HG02840 (cell line): ENCODE measurements at regions not wholly inside any gene's neighbourhood (a gene's known extent, or its start where the extent isn't known, plus 50 kb on each side); places are given as distances from the start of the nearest gene placed in this dataset.
"Not testable (repeated sequence)": the region's sequence is repeated elsewhere in the genome, so short reads cannot be mapped to it uniquely, and the experiment has no call there.

Source experiments
- ATAC-seq: cut with Tn5 transposase; IDR thresholded peaks from one replicate; pipeline ENCODE4 v1.9.1; 2021; ENCODE audit warnings: mild to moderate bottlenecking, moderate library complexity, moderate number of reproducible peaks; ENCODE audit not compliant: unreplicated experiment, low FRiP score

DNA sequence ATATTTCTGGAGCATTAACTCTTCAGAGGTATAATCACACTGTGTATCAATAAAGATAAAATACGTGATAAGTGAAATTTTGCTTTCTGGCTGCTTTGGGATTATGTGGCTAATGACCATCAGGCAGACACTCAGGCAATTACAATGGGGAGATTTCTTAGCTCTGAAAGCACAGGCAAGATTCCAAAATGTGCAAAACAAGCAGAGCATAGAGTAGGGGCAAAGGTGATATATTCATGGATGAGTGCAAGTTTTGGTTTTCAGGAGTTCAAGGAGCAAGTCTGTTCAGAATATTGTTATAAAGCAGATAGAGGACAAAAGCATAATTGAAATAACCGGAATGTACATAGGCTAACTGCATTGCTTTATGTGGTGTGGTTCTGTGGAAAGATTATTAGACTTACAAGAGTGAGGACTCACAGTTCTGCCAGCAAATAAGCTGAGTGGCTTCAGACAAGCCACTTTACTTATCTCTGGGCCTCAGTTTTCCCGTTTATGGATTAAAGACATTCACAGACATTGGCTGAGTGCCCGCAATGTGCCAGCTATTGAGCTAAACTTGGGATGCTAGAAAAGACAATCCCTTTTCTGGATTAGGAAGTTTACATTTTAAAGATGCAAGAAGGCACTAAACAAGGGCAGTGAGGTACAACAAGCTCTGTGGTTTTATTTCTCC lies 945.6 kb upstream of the ARRDC3 start:
- ATAC-seq, result no peak

DNA sequence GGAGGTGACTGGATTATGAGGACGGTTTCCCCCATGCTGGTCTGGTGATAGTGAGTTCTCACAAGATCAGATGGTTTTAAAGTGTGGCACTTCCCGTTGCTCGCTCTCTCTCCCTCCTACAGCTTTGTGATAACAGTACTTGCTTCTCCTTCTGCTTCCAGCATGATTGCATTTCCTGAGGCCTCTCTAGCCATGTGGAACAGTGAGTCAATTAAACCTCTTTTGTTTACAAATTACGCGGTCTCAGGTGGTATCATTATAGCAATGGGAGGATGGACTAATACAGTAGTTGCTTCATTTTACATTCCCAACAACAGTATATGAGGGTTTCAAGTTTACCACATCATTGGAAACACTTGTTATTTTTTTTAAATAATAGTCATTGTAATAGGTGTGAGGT lies 937.3 kb upstream of the ARRDC3 start:
- ATAC-seq, result no peak

DNA sequence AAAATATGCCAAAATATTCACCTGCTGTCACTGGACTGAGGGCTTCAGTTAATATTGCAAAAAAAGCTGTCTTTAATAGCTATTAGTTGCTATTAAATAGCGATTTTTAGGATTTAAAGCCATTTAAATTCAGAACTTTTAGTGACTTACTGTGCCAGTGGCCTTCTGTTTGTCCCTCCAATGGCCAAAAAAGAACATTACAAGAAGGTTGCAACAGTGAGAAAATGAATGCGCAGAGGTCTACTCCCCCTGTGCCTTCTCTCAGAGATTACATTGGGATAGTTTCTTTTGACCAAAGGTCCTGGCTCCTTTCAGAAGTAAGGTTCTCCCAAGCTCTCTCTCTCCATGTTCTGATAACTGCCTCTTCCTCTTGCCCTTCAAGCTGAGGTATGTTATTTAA lies 930.3 kb upstream of the ARRDC3 start:
- ATAC-seq, result no peak

DNA sequence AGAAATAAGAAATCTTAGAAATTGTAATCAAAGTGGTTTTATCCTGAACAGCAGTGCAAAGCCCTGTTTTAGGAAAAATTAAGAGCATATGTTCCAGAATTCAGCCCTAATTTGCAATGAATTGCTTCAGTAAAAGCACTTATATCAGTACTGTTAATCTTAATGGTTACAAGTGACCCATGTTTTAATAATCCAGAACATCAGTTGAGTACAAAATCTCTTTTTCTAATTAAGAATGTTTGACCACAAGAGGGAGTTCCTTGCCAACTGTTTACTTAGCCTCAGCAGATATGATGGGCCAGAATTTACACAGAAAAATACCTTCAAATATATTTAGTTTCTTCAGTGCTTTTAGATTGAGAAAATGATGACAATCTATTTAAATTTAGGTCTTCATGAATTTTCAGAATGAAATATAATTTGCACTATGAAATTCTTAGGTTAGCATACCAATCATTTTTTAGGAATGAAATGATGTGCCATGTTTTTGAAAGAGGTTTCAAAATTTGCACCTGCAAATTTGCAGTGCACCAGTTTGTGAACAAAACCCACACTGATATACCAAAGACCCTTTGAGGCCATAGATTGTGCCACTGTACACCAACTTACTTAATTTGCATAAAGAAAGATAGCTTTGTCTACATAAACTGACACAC lies 926.3 kb upstream of the ARRDC3 start:
- ATAC-seq, result no peak

DNA sequence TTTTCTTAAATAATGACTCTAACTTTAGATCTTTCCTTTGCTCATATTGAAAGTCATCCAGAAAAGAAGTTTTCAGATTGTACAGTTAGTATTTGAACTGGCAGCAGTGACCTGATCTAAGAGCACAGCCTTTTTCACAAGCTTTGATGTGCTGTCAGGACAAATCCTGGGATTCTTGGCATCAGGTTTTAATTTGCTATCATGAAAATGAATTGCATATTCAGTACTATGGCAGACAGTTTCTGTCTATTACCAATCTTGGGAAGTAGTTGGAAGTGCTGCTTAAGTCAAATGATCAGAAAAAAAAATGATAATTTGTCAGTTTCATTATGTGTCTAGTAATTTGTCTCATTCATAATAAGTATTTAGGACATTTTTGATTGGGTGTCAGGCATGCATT lies 925.6 kb upstream of the ARRDC3 start:
- no peak for ATAC-seq

DNA sequence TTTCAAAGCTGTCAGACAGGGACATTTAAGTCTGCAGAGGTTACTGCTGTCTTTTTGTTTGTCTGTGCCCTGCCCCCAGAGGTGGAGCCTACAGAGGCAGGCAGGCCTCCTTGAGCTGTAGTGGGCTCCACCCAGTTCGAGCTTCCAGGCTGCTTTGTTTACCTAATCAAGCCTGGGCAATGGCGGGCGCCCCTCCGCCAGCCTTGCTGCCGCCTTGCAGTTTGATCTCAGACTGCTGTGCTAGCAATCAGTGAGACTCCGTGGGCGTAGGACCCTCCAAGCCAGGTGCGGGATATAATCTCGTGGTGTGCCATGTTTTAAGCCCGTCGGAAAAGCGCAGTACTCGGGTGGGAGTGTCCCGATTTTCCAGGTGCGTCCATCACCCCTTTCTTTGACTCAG lies 919.2 kb upstream of the ARRDC3 start:
- ATAC-seq, result not testable (repeated sequence)

DNA sequence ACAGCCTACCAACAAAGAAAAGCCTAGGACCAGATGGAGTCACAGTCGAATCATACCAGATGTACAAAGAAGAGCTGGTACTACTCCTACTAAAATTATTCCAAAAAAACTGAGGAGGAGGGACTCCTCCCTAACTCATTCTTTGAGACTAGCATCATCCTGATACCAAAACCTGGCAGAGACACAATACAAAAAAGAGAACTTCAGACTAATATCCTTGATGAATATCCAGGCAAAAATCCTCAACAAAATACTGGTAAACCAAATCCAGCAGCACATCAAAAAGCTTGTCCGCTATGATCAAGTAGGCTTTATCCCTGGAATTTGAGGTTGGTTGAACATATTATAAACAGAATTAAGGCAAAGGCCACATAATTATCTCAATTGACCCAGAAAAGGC lies 900.4 kb upstream of the ARRDC3 start:
- ATAC-seq, result no peak

DNA sequence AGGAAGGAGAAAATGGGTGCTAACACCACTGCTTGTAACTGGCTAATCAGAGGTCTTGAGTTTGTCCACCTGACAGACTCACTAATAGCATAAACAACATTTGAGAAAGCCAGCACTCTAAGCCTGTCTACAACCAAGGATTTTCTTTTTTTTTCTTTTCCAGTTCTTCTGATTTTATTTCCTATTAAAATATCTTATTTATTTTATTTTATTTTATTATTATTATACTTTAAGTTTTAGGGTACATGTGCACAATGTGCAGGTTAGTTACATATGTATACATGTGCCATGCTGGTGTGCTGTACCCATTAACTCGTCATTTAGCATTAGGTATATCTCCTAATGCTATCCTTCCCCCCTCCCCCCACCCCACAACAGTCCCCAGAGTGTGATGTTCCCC lies 888.6 kb upstream of the ARRDC3 start:
- not testable (repeated sequence) for ATAC-seq

DNA sequence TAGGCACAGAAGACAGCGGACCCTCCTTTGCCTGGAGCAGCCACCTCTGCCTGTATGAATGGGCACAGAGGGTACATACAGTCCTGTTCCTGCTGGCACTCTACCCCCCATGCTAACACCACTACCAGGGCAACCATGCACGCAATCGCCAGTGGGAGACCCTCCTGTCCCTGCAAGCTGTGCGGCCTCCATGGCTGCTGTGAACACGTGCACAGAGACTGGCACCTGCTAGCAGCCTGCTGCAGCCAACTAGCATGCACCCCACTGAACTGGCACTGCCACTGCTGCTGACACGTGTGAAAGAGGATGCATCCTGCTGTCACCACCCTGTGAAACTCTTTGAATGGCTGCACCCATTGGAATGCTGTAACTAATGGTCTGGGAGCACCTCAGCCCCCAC lies 885.2 kb upstream of the ARRDC3 start:
- no peak for ATAC-seq

DNA sequence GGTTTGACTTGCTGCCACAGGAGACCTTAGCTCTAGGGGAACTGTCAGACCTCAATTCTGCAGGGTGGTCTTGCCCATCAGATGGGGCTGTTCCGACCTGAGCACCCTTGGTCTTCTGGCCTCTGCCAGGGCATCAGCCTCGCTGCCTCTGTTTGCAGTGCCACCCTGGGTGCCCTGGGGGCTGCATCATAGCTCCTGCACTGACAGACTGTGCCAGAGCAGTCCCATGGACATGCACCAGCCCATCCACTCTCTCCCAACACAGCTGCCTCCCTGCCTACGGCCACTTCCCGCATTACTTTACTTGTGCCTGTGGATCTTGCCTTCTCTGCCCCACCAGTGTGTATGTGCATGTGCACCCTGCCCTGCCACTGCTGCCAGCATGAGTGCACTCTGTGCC lies 884.7 kb upstream of the ARRDC3 start:
- no peak for ATAC-seq

DNA sequence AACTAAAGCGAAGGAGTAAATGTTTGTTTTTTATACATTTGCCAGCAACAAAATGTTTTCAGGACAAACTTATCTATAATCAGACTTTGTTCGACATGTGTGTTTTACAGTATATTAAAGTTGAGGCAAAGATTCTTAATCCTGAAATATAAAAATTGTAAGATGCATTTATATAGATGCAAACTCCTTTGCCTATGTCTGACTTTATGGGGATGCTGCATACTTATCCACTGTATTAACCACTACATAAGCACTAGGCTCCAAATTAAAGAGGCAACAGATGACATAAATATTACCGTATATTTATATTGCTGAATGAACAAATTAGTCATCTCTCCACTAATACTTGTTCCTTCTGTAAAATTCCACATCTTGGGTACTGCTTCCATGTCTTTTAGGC lies 882.7 kb upstream of the ARRDC3 start:
- no peak for ATAC-seq

DNA sequence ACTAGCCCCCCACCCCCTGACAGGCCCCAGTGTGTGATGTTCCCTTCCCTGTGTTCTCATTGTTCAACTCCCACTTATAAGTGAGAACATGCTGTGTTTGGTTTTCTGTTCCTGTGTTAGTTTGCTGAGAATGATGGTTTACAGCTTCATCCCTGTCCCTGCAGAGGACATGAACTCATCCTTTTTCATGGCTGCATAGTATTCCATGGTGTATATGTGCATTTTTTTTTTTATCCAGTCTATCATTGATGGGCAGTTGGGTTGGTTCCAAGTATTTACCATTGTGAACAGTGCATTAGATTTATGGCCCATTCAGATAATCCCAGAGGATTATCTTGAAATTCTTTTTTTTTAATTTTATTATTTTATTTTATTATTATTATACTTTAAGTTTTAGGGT lies 872.5 kb upstream of the ARRDC3 start:
- ATAC-seq, result not testable (repeated sequence)

DNA sequence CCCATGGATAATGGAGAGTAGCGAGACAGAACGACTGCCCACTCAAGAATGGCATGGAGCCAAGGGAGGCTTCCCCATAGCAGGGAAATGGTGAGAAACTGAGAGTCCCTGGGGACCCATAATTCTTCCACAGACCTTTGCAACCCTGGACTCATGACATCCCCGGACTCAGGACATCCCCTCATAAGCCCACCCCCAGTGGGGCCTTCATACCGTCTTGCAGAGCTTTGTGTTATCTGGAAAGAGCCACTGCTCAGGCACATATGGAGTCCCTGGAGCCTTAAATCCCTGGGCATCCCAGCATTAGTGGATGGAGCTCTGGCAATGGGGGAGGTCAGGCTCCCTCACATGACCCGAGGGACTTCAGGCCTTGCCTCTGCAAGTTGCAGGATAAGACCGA lies 865.4 kb upstream of the ARRDC3 start:
- no peak for ATAC-seq

DNA sequence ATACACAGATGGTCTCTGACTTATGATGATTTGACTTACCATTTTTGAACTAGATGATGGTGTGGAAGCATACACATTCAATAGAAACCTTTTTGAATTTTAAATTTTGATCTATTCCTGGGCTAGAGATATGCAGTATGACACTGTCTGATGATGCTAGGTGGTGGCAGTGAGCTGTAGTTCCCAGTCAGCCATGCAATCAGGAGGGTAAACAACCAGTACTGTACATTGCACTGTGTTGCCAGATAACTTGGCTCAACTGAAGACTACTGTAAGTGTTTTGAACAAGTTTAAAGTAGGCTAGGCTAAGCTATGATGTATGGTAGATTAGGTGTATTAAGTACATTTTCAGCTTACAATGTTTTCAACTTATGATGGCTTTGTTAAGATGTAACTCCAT lies 859.1 kb upstream of the ARRDC3 start:
- ATAC-seq, result no peak

DNA sequence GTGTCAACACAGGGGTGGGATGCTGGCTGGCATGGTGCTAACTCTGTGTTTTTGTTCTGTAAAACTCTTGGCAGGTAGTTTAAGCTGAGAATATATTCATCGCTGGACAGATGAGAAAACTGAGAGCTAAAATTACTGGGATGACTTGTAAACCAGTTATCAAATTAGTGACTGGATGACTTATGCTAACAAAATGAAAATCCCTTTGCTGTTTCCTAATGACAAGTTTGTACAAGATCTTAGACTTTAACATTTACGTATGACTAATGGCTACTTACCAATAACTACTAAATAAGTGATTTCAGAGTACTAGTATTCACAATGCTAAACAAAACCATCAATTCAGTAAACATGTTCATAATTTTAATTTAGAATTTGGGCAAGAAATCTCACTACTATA lies 854.8 kb upstream of the ARRDC3 start:
- no peak for ATAC-seq

DNA sequence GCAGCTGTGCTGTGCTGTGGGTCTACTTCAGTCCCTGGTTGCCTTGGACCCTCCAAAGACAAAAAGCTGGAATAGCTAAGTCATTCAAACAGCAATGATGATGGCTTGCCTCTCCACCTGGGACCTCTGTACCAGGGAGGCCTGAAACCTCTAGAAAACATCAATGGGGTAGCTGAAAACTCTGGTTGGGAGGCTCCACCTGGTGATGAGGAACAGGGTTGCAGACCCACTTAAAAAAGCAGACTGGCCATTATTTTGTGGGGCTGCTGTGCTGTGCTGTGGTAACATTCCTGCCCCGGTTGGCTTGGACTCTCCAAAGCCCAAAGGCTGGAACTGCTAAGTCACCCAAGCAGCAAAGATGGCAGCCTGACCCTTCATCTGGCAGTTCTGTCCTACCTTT lies 839.3 kb upstream of the ARRDC3 start:
- ATAC-seq, result no peak

DNA sequence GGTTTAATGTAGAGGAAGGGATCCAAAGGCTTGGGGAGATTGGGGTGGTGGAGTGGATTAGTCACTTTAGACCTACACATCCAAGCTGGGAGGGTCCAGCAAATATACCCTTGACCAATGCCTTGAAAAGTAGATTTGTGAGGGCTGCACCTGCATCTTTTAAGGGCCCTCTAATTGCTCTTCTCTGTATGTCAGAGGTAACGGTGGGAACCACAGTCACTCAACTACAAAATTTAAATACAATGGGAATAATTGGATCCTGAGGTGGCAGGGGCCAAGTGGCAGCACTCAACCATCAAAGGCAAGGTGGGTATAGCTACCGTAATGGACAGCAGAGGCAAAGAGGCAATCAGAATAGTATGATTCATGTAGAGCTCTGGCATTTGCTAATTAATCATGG lies 833.7 kb upstream of the ARRDC3 start:
- ATAC-seq, result not testable (repeated sequence)

DNA sequence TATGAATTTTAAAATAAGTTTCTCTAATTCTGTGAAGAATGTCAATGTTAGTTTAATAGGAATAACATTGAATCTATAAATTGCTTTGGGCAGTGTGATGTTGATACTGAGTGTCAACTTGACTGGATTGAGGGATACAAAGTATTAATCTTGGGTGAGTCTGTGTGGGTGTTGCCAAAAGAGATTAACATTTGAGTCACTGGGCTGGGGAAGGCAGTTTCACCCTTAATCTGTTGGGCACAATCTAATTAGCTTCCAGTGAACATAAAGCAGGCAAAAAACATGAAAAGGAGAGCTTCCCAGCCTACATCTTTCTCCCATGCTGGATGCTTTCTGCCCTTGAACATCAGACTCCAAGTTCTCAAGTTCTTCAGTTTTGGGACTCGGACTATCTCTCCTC lies 832.0 kb upstream of the ARRDC3 start:
- ATAC-seq, result no peak

DNA sequence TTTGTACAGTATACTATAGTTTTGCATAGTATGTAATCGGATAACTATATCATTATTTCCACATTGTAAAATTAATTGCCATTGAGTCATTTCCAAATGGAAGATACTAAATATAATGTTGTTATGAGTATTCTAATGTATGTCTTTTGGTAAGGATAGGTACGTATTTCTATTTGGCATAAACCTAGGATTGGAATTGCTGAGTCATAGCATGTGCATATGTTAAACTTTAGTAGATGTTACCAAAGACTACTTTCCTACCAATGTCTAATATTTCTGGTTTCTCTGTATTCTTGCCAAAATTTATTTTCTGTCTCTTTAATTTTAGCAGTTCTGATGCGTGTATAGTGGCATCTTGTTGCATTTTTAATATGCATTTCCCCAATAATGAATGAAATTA lies 825.1 kb upstream of the ARRDC3 start:
- ATAC-seq, result no peak

DNA sequence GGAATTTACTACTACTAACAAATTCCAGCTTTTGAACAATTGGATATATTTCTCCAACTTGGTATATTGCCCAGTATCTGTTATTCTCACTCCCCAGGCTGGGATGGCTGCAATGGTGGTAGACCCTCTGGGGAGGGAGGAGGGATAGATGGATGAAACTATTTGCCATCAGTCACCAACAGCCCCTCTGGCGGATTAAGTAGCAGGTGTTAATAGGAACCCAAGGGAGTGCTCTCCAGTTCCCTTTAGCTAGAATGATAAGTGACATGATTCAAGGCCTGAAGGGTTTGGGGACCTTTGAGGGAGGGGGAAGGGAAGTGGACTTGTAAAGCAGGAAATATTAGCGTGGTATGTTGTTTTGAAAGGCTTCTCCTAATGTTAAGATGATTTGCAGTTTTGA lies 824.0 kb upstream of the ARRDC3 start:
- ATAC-seq, result no peak

DNA sequence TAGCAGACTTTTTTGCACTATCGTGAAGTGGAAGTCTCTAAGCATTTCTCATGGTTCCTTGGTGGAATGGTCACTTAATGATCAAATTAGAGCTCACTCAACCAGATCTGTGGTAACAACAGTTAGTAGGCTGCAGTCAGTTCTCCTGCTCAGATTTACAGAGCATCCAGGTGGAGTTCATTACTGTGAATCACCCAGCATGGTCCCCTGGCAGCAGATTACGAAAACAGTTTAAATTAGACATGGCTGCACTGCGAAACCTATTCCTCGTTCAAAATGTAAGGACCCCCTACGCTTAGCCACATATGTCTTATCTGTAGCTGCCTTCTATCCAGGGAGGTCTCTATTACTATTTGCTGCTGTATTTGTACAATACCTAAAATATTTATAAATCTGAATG lies 823.6 kb upstream of the ARRDC3 start:
- ATAC-seq, result no peak

DNA sequence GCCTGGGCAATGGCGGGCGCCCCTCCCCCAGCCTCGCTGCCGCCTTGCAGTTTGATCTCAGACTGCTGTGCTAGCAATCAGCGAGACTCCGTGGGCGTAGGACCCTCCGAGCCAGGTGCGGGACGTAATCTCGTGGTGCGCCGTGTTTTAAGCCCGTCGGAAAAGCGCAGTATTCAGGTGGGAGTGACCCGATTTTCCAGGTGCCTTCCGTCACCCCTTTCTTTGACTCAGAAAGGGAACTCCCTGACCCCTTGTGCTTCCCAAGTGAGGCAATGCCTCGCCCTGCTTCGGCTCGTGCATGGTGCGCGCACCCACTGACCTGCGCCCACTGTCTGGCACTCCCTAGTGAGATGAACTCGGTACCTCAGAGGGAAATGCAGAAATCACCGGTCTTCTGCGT lies 815.9 kb upstream of the ARRDC3 start:
- ATAC-seq, result not testable (repeated sequence)

DNA sequence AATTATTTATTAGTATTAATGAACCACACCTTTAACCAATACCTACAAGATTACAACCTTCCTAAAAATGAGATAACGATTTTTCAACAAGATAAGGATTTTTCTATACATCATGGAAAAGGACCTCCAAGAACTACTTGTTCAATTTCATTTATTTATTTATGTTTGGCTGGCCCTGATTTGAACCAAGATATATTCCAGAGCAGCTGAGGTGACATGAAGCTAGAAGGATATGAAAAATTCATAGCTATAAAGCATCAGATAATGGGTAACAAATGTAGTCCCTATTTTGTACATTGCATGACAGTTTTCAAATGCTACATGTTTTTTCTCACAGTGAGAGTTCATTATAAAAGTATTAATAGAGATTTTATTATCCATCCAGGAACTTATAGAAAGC lies 798.5 kb upstream of the ARRDC3 start:
- no peak for ATAC-seq
